GM23338 (cell line): ENCODE measurements at regions not wholly inside any gene's neighbourhood (a gene's known extent, or its start where the extent isn't known, plus 50 kb on each side); places are given as distances from the start of the nearest gene placed in this dataset.

Experiments used
- CREB1 ChIP-seq: fragments of 250-450 bp; sonication (Bioruptor Pico); IDR thresholded peaks from 2 replicates; pipeline ENCODE4 v1.5.0; 2020; ENCODE audit warnings: low read depth, mild to moderate bottlenecking, moderate library complexity
- EZH2 ChIP-seq: fragments of 200-600 bp; sonication (generic); IDR thresholded peaks from one replicate; pipeline ENCODE4 v1.8.0; 2017; ENCODE audit warnings: antibody characterized with exemption, mild to moderate bottlenecking, low read depth; ENCODE audit not compliant: unreplicated experiment
- EZH2phosphoT487 ChIP-seq: fragments of 200-600 bp; sonication (generic); IDR thresholded peaks from one replicate; pipeline ENCODE4 v1.8.1; 2018; ENCODE audit warnings: antibody characterized with exemption; ENCODE audit not compliant: unreplicated experiment
- NANOG ChIP-seq: IDR thresholded peaks from 2 replicates; pipeline ENCODE4 v1.6.1; 2016; ENCODE audit warnings: antibody characterized with exemption, borderline replicate concordance
- POLR2AphosphoS5 ChIP-seq: IDR thresholded peaks from 2 replicates; pipeline ENCODE4 v1.6.1; 2016; ENCODE audit warnings: antibody characterized with exemption, low read depth
- STAT1 ChIP-seq: IDR thresholded peaks from one replicate; pipeline ENCODE4 v1.6.1; 2016; ENCODE audit warnings: antibody characterized with exemption; ENCODE audit not compliant: unreplicated experiment
- TF ChIP-seq, protein P1 (sequence below), 2 experiments: fragments of 200-600 bp in 1 of 2; sonication (generic) in 1 of 2; conservative IDR thresholded peaks; 2 replicates each; pipeline versions ENCODE4 v1.5.1 to v1.6.1; 2016 to 2017; ENCODE audit warnings: antibody characterized with exemption in 2 of 2, low read depth in 2 of 2, mild to moderate bottlenecking in 2 of 2, moderate library complexity in 1 of 2
- TF ChIP-seq, protein P2 (sequence below): IDR thresholded peaks from one replicate; pipeline ENCODE4 v1.6.1; 2018; ENCODE audit warnings: antibody characterized with exemption; ENCODE audit not compliant: unreplicated experiment
- TF ChIP-seq, protein P3 (sequence below): IDR thresholded peaks from 2 replicates; pipeline ENCODE4 v1.6.1; 2016; ENCODE audit warnings: antibody characterized with exemption

DNA sequence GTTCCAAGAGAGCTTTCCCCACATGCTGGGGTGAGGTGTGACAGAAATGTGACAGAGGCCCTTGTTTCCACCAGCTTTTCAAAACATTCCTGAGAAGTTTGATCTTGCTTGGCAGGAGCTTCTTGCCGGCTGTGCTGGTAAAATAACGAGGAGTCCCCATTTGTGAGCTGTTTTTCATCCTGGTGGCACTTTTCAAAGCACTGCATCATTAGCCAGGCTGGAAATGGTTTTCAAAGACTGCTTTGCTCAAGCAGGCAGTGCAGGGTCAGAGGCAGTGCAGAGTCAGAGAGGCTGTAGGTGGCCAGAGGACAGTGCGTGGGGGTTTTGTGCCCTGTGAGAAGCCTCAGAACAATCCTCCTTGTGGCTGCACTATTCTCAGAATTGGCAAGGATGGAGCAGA, 75.8 kb upstream of the KCNA3 start:
- TF ChIP-seq, protein P1, sequence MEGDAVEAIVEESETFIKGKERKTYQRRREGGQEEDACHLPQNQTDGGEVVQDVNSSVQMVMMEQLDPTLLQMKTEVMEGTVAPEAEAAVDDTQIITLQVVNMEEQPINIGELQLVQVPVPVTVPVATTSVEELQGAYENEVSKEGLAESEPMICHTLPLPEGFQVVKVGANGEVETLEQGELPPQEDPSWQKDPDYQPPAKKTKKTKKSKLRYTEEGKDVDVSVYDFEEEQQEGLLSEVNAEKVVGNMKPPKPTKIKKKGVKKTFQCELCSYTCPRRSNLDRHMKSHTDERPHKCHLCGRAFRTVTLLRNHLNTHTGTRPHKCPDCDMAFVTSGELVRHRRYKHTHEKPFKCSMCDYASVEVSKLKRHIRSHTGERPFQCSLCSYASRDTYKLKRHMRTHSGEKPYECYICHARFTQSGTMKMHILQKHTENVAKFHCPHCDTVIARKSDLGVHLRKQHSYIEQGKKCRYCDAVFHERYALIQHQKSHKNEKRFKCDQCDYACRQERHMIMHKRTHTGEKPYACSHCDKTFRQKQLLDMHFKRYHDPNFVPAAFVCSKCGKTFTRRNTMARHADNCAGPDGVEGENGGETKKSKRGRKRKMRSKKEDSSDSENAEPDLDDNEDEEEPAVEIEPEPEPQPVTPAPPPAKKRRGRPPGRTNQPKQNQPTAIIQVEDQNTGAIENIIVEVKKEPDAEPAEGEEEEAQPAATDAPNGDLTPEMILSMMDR (conservative IDR thresholded peaks at IDR 0.05; ENCODE audit: low read depth in 2 of 2), result no peak
- TF ChIP-seq EZH2 (no peak), EZH2phosphoT487 (no peak), POLR2AphosphoS5 (no peak), NANOG (no peak), STAT1 (no peak), CREB1 (CRISPR knock-in tag) (no peak)
- TF ChIP-seq, protein P2, sequence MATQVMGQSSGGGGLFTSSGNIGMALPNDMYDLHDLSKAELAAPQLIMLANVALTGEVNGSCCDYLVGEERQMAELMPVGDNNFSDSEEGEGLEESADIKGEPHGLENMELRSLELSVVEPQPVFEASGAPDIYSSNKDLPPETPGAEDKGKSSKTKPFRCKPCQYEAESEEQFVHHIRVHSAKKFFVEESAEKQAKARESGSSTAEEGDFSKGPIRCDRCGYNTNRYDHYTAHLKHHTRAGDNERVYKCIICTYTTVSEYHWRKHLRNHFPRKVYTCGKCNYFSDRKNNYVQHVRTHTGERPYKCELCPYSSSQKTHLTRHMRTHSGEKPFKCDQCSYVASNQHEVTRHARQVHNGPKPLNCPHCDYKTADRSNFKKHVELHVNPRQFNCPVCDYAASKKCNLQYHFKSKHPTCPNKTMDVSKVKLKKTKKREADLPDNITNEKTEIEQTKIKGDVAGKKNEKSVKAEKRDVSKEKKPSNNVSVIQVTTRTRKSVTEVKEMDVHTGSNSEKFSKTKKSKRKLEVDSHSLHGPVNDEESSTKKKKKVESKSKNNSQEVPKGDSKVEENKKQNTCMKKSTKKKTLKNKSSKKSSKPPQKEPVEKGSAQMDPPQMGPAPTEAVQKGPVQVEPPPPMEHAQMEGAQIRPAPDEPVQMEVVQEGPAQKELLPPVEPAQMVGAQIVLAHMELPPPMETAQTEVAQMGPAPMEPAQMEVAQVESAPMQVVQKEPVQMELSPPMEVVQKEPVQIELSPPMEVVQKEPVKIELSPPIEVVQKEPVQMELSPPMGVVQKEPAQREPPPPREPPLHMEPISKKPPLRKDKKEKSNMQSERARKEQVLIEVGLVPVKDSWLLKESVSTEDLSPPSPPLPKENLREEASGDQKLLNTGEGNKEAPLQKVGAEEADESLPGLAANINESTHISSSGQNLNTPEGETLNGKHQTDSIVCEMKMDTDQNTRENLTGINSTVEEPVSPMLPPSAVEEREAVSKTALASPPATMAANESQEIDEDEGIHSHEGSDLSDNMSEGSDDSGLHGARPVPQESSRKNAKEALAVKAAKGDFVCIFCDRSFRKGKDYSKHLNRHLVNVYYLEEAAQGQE, result no peak
- TF ChIP-seq, protein P3, sequence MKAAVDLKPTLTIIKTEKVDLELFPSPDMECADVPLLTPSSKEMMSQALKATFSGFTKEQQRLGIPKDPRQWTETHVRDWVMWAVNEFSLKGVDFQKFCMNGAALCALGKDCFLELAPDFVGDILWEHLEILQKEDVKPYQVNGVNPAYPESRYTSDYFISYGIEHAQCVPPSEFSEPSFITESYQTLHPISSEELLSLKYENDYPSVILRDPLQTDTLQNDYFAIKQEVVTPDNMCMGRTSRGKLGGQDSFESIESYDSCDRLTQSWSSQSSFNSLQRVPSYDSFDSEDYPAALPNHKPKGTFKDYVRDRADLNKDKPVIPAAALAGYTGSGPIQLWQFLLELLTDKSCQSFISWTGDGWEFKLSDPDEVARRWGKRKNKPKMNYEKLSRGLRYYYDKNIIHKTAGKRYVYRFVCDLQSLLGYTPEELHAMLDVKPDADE, result no peak
